HG02870 (cell line): ENCODE measurements at regions not wholly inside any gene's neighbourhood (a gene's known extent, or its start where the extent isn't known, plus 50 kb on each side); places are given as distances from the start of the nearest gene placed in this dataset.

Experiments used
- ATAC-seq: cut with Tn5 transposase; IDR thresholded peaks from one replicate; pipeline ENCODE4 v1.9.1; 2021; ENCODE audit warnings: mild to moderate bottlenecking, moderate library complexity; ENCODE audit not compliant: unreplicated experiment

- no peak for ATAC-seq
Measured at GRCh38 chr2:155350783-155351580, 652.5 kb downstream of the KCNJ3 start.

- ATAC-seq: no peak
Measured at GRCh38 chr2:155332016-155332415, 633.5 kb downstream of the KCNJ3 start.

GRCh38 chr2:155320236-155320635 is 621.7 kb downstream of the KCNJ3 start:
- no peak for ATAC-seq

GRCh38 chr2:155318710-155319109 is 620.2 kb downstream of the KCNJ3 start:
- ATAC-seq: no peak

GRCh38 chr2:155315768-155316167 is 617.3 kb downstream of the KCNJ3 start:
- ATAC-seq: no peak

- no peak for ATAC-seq
Measured at GRCh38 chr2:155310589-155310988, 612.1 kb downstream of the KCNJ3 start.

- ATAC-seq: peak; percentile 56
Measured at GRCh38 chr2:155309483-155309882, 611.0 kb downstream of the KCNJ3 start.

GRCh38 chr2:155308367-155309009 is 610.0 kb downstream of the KCNJ3 start:
- peak; percentile 56 for ATAC-seq

- ATAC-seq: no peak
Measured at GRCh38 chr2:155301221-155301620, 602.7 kb downstream of the KCNJ3 start.

GRCh38 chr2:155298001-155298400 is 599.5 kb downstream of the KCNJ3 start:
- ATAC-seq: no peak

GRCh38 chr2:155294358-155294757 is 595.9 kb downstream of the KCNJ3 start:
- no peak for ATAC-seq

- no peak for ATAC-seq
Measured at GRCh38 chr2:155281907-155282306, 583.4 kb downstream of the KCNJ3 start.

GRCh38 chr2:155273323-155273722 is 574.8 kb downstream of the KCNJ3 start:
- ATAC-seq: no peak

- ATAC-seq: no peak
Measured at GRCh38 chr2:155266583-155266982, 568.1 kb downstream of the KCNJ3 start.

GRCh38 chr2:155266109-155266508 is 567.6 kb downstream of the KCNJ3 start:
- ATAC-seq: no peak

GRCh38 chr2:155256803-155257202 is 558.3 kb downstream of the KCNJ3 start:
- ATAC-seq: no peak

GRCh38 chr2:155250800-155251199 is 552.3 kb downstream of the KCNJ3 start:
- ATAC-seq: peak; percentile 70

- ATAC-seq: no peak
Measured at GRCh38 chr2:155240176-155240575, 541.7 kb downstream of the KCNJ3 start.

- no peak for ATAC-seq
Measured at GRCh38 chr2:155235710-155236109, 537.2 kb downstream of the KCNJ3 start.

GRCh38 chr2:155223781-155224406 is 525.4 kb downstream of the KCNJ3 start:
- ATAC-seq: peak; percentile 47

GRCh38 chr2:155218945-155219344 is 520.5 kb downstream of the KCNJ3 start:
- peak; percentile 61 for ATAC-seq
